Naive thymus-derived CD4-positive, alpha-beta T cell (primary cell): ENCODE measurements at regions not wholly inside any gene's neighbourhood (a gene's known extent, or its start where the extent isn't known, plus 50 kb on each side); places are given as distances from the start of the nearest gene placed in this dataset.

ENCODE experiments used
- ATAC-seq: fragments of 150-1000 bp; cut with Tn5 transposase; 2 replicates; pipeline ENCODE4 v1.10.0; 2021; ENCODE audit warnings: mild to moderate bottlenecking, moderate library complexity
- CTCF ChIA-PET: fragments of 350-600 bp; sonication (Branson Sonifier 250); formaldehyde crosslinking; loops from one replicate; lab custom pipeline; 2021; ENCODE audit warnings: antibody characterized with exemption; lab: Charles Lee
- POLR2A ChIA-PET: fragments of 350-600 bp; sonication (Branson Sonifier 250); formaldehyde crosslinking; loops from one replicate; lab custom pipeline; 2021; ENCODE audit warnings: antibody characterized with exemption, inconsistent platforms; lab: Charles Lee
- DNase-seq, 9 donors: peaks; one replicate each; pipeline versions ENCODE4 v3.0.0 to v3.0.0-alpha.2; 2020 to 2022; ENCODE audit warnings: mixed read lengths in 1 of 9
- H3K27ac ChIP-seq: one replicate; pipeline ENCODE4 v1.7.0; 2013; ENCODE audit warnings: mild to moderate bottlenecking, low read depth, low read length, moderate library complexity
- H3K27me3 ChIP-seq, 2 donors: one replicate each; pipeline ENCODE4 v1.7.0; 2013; ENCODE audit warnings: low read length in 2 of 2, mild to moderate bottlenecking in 2 of 2, moderate library complexity in 2 of 2; ENCODE audit not compliant: control insufficient read depth in 2 of 2, insufficient read depth in 2 of 2
- H3K36me3 ChIP-seq, 3 experiments: 1 replicate in 2 of 3; 2 replicates in 1 of 3; pipeline ENCODE4 v1.7.0; 2013; ENCODE audit warnings: low read length in 3 of 3, mild to moderate bottlenecking in 3 of 3, moderate library complexity in 1 of 3; ENCODE audit not compliant: insufficient read depth in 3 of 3, control insufficient read depth in 2 of 3
- H3K4me1 ChIP-seq, 2 donors: one replicate each; pipeline ENCODE4 v1.7.0; 2013; ENCODE audit warnings: low read length in 2 of 2, mild to moderate bottlenecking in 2 of 2, moderate library complexity in 1 of 2; ENCODE audit not compliant: control insufficient read depth in 2 of 2, insufficient read depth in 2 of 2
- H3K4me3 ChIP-seq: 2 replicates; pipeline ENCODE4 v1.7.0; 2013; ENCODE audit warnings: mild to moderate bottlenecking, low read length
- H3K9me3 ChIP-seq, 3 experiments: 1 replicate in 2 of 3; 2 replicates in 1 of 3; pipeline ENCODE4 v1.7.0; 2013; ENCODE audit warnings: low read length in 3 of 3; ENCODE audit not compliant: control insufficient read depth in 2 of 3
- H3K27ac Mint-ChIP-seq, 9 donors: one replicate each; pipeline ENCODE4 v1.8.0; 2020 to 2022; ENCODE audit warnings: mixed read lengths in 9 of 9, mild to moderate bottlenecking in 8 of 9, moderate library complexity in 5 of 9, inconsistent platforms in 2 of 9
- H3K27me3 Mint-ChIP-seq, 5 donors: one replicate each; pipeline ENCODE4 v1.8.0; 2021 to 2022; ENCODE audit warnings: mixed read lengths in 5 of 5, mild to moderate bottlenecking in 1 of 5
- H3K36me3 Mint-ChIP-seq, 5 donors: one replicate each; pipeline ENCODE4 v1.8.0; 2020 to 2022; ENCODE audit warnings: mixed read lengths in 5 of 5, mild to moderate bottlenecking in 3 of 5, inconsistent platforms in 1 of 5
- H3K4me1 Mint-ChIP-seq, 7 donors: one replicate each; pipeline ENCODE4 v1.8.0; 2020 to 2022; ENCODE audit warnings: mixed read lengths in 7 of 7, mild to moderate bottlenecking in 3 of 7, inconsistent platforms in 1 of 7
- H3K4me3 Mint-ChIP-seq, 10 donors: one replicate each; pipeline ENCODE4 v1.8.0; 2020 to 2022; ENCODE audit warnings: mild to moderate bottlenecking in 10 of 10, mixed read lengths in 10 of 10, moderate library complexity in 6 of 10, inconsistent platforms in 2 of 10
- H3K9me3 Mint-ChIP-seq, 11 donors: one replicate each; pipeline ENCODE4 v1.8.0; 2020 to 2022; ENCODE audit warnings: mixed read lengths in 11 of 11, mild to moderate bottlenecking in 4 of 11, inconsistent platforms in 1 of 11, moderate library complexity in 1 of 11
- intact Hi-C, 2 donors: fragments of 100-400 bp; cut with micrococcal nuclease; formaldehyde crosslinking; loops; one replicate each; pipeline ENCODE4 v1.15.1; 2023

GRCh38 chr3:177294221-177294620 lies 96.9 kb upstream of the TBL1XR1 start:
- Mint-ChIP-seq H3K27ac (peak overlapping the region in 1 of 9 donors; percentile 3), H3K9me3 (peaks cover 0 to 8% (median 0%) of the 10 kb centered on the region in 11 donors), H3K27me3 (no peaks in the 10 kb centered on the region), H3K4me3 (no peak overlapping the region), H3K4me1 (peaks cover 0 to 6% (median 4%) of the 10 kb centered on the region in 7 donors), H3K36me3 (peaks cover 0 to 1% (median 0%) of the 10 kb centered on the region in 5 donors)
- intact Hi-C loops = no loop called here
- DNase-seq = no peak
- H3K9me3 ChIP-seq = no peaks in the 10 kb centered on the region
- H3K4me3 ChIP-seq = no peak overlapping the region
- H3K4me1 ChIP-seq = no peaks in the 10 kb centered on the region
- ATAC-seq = no peak
- no peak overlapping the region for H3K27ac ChIP-seq
- ChIA-PET POLR2A (interaction anchor here (1.0 kb wide), 1 partner anchor 9 kb away, joined by 4 read pairs; no protein-coding TSS in a partner anchor), CTCF (no interaction called here)
- no peaks in the 10 kb centered on the region for H3K36me3 ChIP-seq
- no peaks in the 10 kb centered on the region for H3K27me3 ChIP-seq

GRCh38 chr3:177295116-177295515 lies 97.8 kb upstream of the TBL1XR1 start:
- POLR2A ChIA-PET = interaction anchor here (1.0 kb wide), 1 partner anchor 10 kb away, joined by 4 read pairs; no protein-coding TSS in a partner anchor

GRCh38 chr3:177299250-177299649 lies 102.0 kb upstream of the TBL1XR1 start:
- DNase-seq (no peak), ATAC-seq (no peak)
- Mint-ChIP-seq H3K9me3 (peaks cover 0 to 4% (median 0%) of the 10 kb centered on the region in 11 donors), H3K27ac (no peak overlapping the region), H3K36me3 (no peaks in the 10 kb centered on the region), H3K27me3 (no peaks in the 10 kb centered on the region), H3K4me3 (no peak overlapping the region), H3K4me1 (no peaks in the 10 kb centered on the region)
- Histone ChIP-seq H3K4me3 (no peak overlapping the region), H3K27me3 (no peaks in the 10 kb centered on the region), H3K4me1 (no peaks in the 10 kb centered on the region), H3K36me3 (no peaks in the 10 kb centered on the region), H3K9me3 (no peaks in the 10 kb centered on the region), H3K27ac (no peak overlapping the region)
- intact Hi-C loops = no loop called here
- POLR2A ChIA-PET = no interaction called here
- CTCF ChIA-PET = no interaction called here

More at GRCh38 chr3:177295116-177295515, 97.8 kb upstream of the TBL1XR1 start:
- CTCF ChIA-PET = no interaction called here
- no peaks in the 10 kb centered on the region for H3K4me1 ChIP-seq
- no peak overlapping the region for H3K27ac Mint-ChIP-seq
- no peaks in the 10 kb centered on the region for H3K27me3 ChIP-seq
- no peaks in the 10 kb centered on the region for H3K36me3 ChIP-seq
- peaks cover 0 to 1% (median 0%) of the 10 kb centered on the region in 5 donors for H3K36me3 Mint-ChIP-seq
- ATAC-seq = no peak
- no peak overlapping the region for H3K4me3 Mint-ChIP-seq
- H3K27me3 Mint-ChIP-seq = no peaks in the 10 kb centered on the region
- H3K9me3 Mint-ChIP-seq = peaks cover 0 to 8% (median 0%) of the 10 kb centered on the region in 11 donors
- intact Hi-C loops = no loop called here
- H3K4me3 ChIP-seq = no peak overlapping the region
- H3K9me3 ChIP-seq = no peaks in the 10 kb centered on the region
- no peak for DNase-seq
- H3K4me1 Mint-ChIP-seq = peaks cover 0 to 1% (median 0%) of the 10 kb centered on the region in 7 donors
- H3K27ac ChIP-seq = no peak overlapping the region

GRCh38 chr3:177300039-177300833 lies 103.0 kb upstream of the TBL1XR1 start:
- Mint-ChIP-seq H3K4me3 (no peak overlapping the region), H3K27me3 (peaks cover 0 to 4% (median 0%) of the 10 kb centered on the region in 5 donors), H3K9me3 (peaks cover 0 to 4% (median 0%) of the 10 kb centered on the region in 11 donors), H3K36me3 (peaks cover 0 to under 1% (median 0%) of the 10 kb centered on the region in 5 donors), H3K4me1 (peaks cover 0 to 2% (median 0%) of the 10 kb centered on the region in 7 donors), H3K27ac (no peak overlapping the region)
- ChIA-PET CTCF (interaction anchor here (0.5 to 0.7 kb wide), 2 partner anchors 10 to 432 kb away, joined by 3 to 6 read pairs; no protein-coding TSS in a partner anchor), POLR2A (interaction anchor here (0.8 kb wide), 1 partner anchor 854 kb away, joined by 3 read pairs; no protein-coding TSS in a partner anchor)
- DNase-seq (no peak), ATAC-seq (peak; percentile 70)
- Histone ChIP-seq H3K4me1 (no peaks in the 10 kb centered on the region), H3K27me3 (no peaks in the 10 kb centered on the region), H3K9me3 (no peaks in the 10 kb centered on the region), H3K4me3 (no peak overlapping the region), H3K27ac (no peak overlapping the region), H3K36me3 (no peaks in the 10 kb centered on the region)
- intact Hi-C loops = no loop called here

GRCh38 chr3:177300842-177301241 lies 103.6 kb upstream of the TBL1XR1 start:
- H3K4me3 ChIP-seq = no peak overlapping the region
- no peaks in the 10 kb centered on the region for H3K36me3 ChIP-seq
- H3K9me3 ChIP-seq = no peaks in the 10 kb centered on the region
- DNase-seq = no peak
- no peak overlapping the region for H3K27ac Mint-ChIP-seq
- H3K27me3 ChIP-seq = no peaks in the 10 kb centered on the region
- H3K4me1 ChIP-seq = no peaks in the 10 kb centered on the region
- no peak overlapping the region for H3K27ac ChIP-seq
- POLR2A ChIA-PET = interaction anchor here (0.8 kb wide), 1 partner anchor 853 kb away, joined by 3 read pairs; no protein-coding TSS in a partner anchor
- peaks cover 0 to 4% (median 0%) of the 10 kb centered on the region in 7 donors for H3K4me1 Mint-ChIP-seq
- H3K36me3 Mint-ChIP-seq = peaks cover 0 to 1% (median 0%) of the 10 kb centered on the region in 5 donors
- H3K27me3 Mint-ChIP-seq = peaks cover 0 to 4% (median 0%) of the 10 kb centered on the region in 5 donors
- intact Hi-C loops = no loop called here
- no peak for ATAC-seq
- peaks cover 0 to 4% (median 0%) of the 10 kb centered on the region in 11 donors for H3K9me3 Mint-ChIP-seq
- CTCF ChIA-PET = interaction anchor here (0.5 to 0.7 kb wide), 2 partner anchors 9 to 431 kb away, joined by 3 to 6 read pairs; no protein-coding TSS in a partner anchor
- H3K4me3 Mint-ChIP-seq = no peak overlapping the region

- DNase-seq (no peak), ATAC-seq (no peak)
- Mint-ChIP-seq H3K27me3 (peaks cover 0 to 4% (median 0%) of the 10 kb centered on the region in 5 donors), H3K9me3 (peaks cover 0 to 22% (median 5%) of the 10 kb centered on the region in 11 donors), H3K36me3 (peaks cover 0 to 3% (median 0%) of the 10 kb centered on the region in 5 donors), H3K27ac (no peak overlapping the region), H3K4me1 (peaks cover 0 to 4% (median 0%) of the 10 kb centered on the region in 7 donors), H3K4me3 (no peak overlapping the region)
- Histone ChIP-seq H3K9me3 (no peaks in the 10 kb centered on the region), H3K4me3 (no peak overlapping the region), H3K36me3 (no peaks in the 10 kb centered on the region), H3K27me3 (no peaks in the 10 kb centered on the region), H3K27ac (no peak overlapping the region), H3K4me1 (no peaks in the 10 kb centered on the region)
- ChIA-PET CTCF (no interaction called here), POLR2A (interaction anchor here (0.7 to 1.0 kb wide), 3 partner anchors 8 to 248 kb away, joined by 3 to 4 read pairs (median 4); no protein-coding TSS in a partner anchor)
- intact Hi-C loops = loop anchor here in 1 of 2 donors (5.0 kb wide), 1 partner anchor 51 kb away; no protein-coding TSS in a partner anchor
Observed at GRCh38 chr3:177306252-177306651, 109.0 kb upstream of the TBL1XR1 start.
